HG02870 (cell line): ENCODE measurements at regions not wholly inside any gene's neighbourhood (a gene's known extent, or its start where the extent isn't known, plus 50 kb on each side); places are given as distances from the start of the nearest gene placed in this dataset.
"Not testable (repeated sequence)": the region's sequence is repeated elsewhere in the genome, so short reads cannot be mapped to it uniquely, and the experiment has no call there.

ENCODE experiments used
- ATAC-seq: cut with Tn5 transposase; IDR thresholded peaks from one replicate; pipeline ENCODE4 v1.9.1; 2021; ENCODE audit warnings: mild to moderate bottlenecking, moderate library complexity; ENCODE audit not compliant: unreplicated experiment

GRCh38 chr7:90053094-90053493, 101.2 kb upstream of the STEAP1 start:
- no peak for ATAC-seq

- no peak for ATAC-seq
These were observed 93.2 kb upstream of the STEAP1 start for GRCh38 chr7:90061077-90061476.

GRCh38 chr7:90064370-90064769, 89.9 kb upstream of the STEAP1 start:
- no peak for ATAC-seq

GRCh38 chr7:90067171-90067570, 87.1 kb upstream of the STEAP1 start:
- no peak for ATAC-seq

GRCh38 chr7:90070238-90070637, 84.0 kb upstream of the STEAP1 start:
- ATAC-seq: not testable (repeated sequence)

GRCh38 chr7:90078921-90079320, 75.3 kb upstream of the STEAP1 start:
- no peak for ATAC-seq

GRCh38 chr7:90081621-90082020, 72.6 kb upstream of the STEAP1 start:
- ATAC-seq: no peak

GRCh38 chr7:90092506-90092905, 61.8 kb upstream of the STEAP1 start:
- no peak for ATAC-seq

GRCh38 chr7:90094030-90094429, 60.2 kb upstream of the STEAP1 start:
- no peak for ATAC-seq
